Smooth muscle cell (in vitro differentiated cells): ENCODE measurements at regions not wholly inside any gene's neighbourhood (a gene's known extent, or its start where the extent isn't known, plus 50 kb on each side); places are given as distances from the start of the nearest gene placed in this dataset.

Source experiments
- DNase-seq: peaks from one replicate; lab custom pipeline; 2025; ENCODE audit not compliant: unreplicated experiment; lab: John Stamatoyannopoulos, UW
- H2AFZ ChIP-seq: fragments of 200-600 bp; sonication (generic); 2 replicates; pipeline ENCODE4 v1.6.0; 2016; ENCODE audit warnings: antibody characterized with exemption, low read depth, mild to moderate bottlenecking
- H3F3A ChIP-seq: fragments of 200-600 bp; sonication (generic); 2 replicates; pipeline ENCODE4 v1.6.0; 2017; ENCODE audit warnings: antibody characterized with exemption, low read depth
- H3K27ac ChIP-seq: fragments of 200-600 bp; sonication (generic); 2 replicates; pipeline ENCODE4 v1.5.1; 2016; ENCODE audit warnings: low read depth, mild to moderate bottlenecking
- H3K27me3 ChIP-seq: fragments of 200-600 bp; sonication (generic); 2 replicates; pipeline ENCODE4 v1.6.1; 2016; ENCODE audit warnings: low read depth, mild to moderate bottlenecking
- H3K36me3 ChIP-seq: fragments of 200-600 bp; sonication (generic); 2 replicates; pipeline ENCODE4 v1.5.1; 2016; ENCODE audit warnings: low read depth
- H3K4me1 ChIP-seq: fragments of 200-600 bp; sonication (generic); 2 replicates; pipeline ENCODE4 v1.5.1; 2016; ENCODE audit warnings: low read depth
- H3K4me2 ChIP-seq: fragments of 200-600 bp; sonication (generic); 2 replicates; pipeline ENCODE4 v1.6.0; 2016; ENCODE audit warnings: mild to moderate bottlenecking
- H3K4me3 ChIP-seq: fragments of 200-600 bp; sonication (generic); 2 replicates; pipeline ENCODE4 v1.5.1; 2016; ENCODE audit warnings: mild to moderate bottlenecking
- H3K79me2 ChIP-seq: fragments of 200-600 bp; sonication (generic); 2 replicates; pipeline ENCODE4 v1.6.0; 2016; ENCODE audit warnings: low read depth, mild to moderate bottlenecking
- H3K9ac ChIP-seq: fragments of 200-600 bp; sonication (generic); 2 replicates; pipeline ENCODE4 v1.6.0; 2016; ENCODE audit warnings: low read depth
- H3K9me3 ChIP-seq: fragments of 200-600 bp; sonication (generic); replicated peaks from 2 replicates; pipeline ENCODE4 v1.5.1; 2016; ENCODE audit warnings: low read depth
- H4K20me1 ChIP-seq: fragments of 200-600 bp; sonication (generic); 2 replicates; pipeline ENCODE4 v1.6.0; 2016; ENCODE audit warnings: low read depth
- CTCF ChIP-seq: fragments of 200-600 bp; sonication (generic); IDR thresholded peaks from 2 replicates; pipeline ENCODE4 v1.5.1; 2017; ENCODE audit warnings: borderline replicate concordance, mild to moderate bottlenecking, antibody characterized with exemption; ENCODE audit not compliant: insufficient read depth, poor library complexity, severe bottlenecking
- WGBS: methylation state at CpG from one replicate; pipeline ENCODE4 v1.1.7; 2016; ENCODE audit warnings: low lambda C conversion rate; 5-methylcytosine and 5-hydroxymethylcytosine counted together

GRCh38 chr4:121519236-121519838 is 138.5 kb upstream of the QRFPR start:
- Histone ChIP-seq H3K4me1 (no peaks in the 10 kb centered on the region), H3K27ac (no peak overlapping the region), H3K27me3 (no peaks in the 10 kb centered on the region), H3F3A (no peaks in the 10 kb centered on the region), H3K4me3 (no peak overlapping the region), H3K36me3 (no peaks in the 10 kb centered on the region), H4K20me1 (no peaks in the 10 kb centered on the region), H2AFZ (no peak overlapping the region), H3K4me2 (no peak overlapping the region), H3K9ac (no peak overlapping the region), H3K79me2 (no peaks in the 10 kb centered on the region), H3K9me3 (no peaks in the 10 kb centered on the region)
- no peak for TF ChIP-seq CTCF
- no peak for DNase-seq
- WGBS, result 93% methylated on average over 6 of the region's 6 CpGs

GRCh38 chr4:121517241-121517640 is 136.4 kb upstream of the QRFPR start:
- WGBS, result 90% methylated on average over 2 of the region's 2 CpGs
- H3K27me3 ChIP-seq, result no peaks in the 10 kb centered on the region
- no peak overlapping the region for H3K4me3 ChIP-seq
- H3F3A ChIP-seq, result no peaks in the 10 kb centered on the region
- no peak for TF ChIP-seq CTCF
- no peaks in the 10 kb centered on the region for H3K9me3 ChIP-seq
- H2AFZ ChIP-seq, result no peak overlapping the region
- H3K4me1 ChIP-seq, result no peaks in the 10 kb centered on the region
- no peaks in the 10 kb centered on the region for H3K79me2 ChIP-seq
- no peak overlapping the region for H3K4me2 ChIP-seq
- no peak overlapping the region for H3K27ac ChIP-seq
- no peaks in the 10 kb centered on the region for H3K36me3 ChIP-seq
- H3K9ac ChIP-seq, result no peak overlapping the region
- no peaks in the 10 kb centered on the region for H4K20me1 ChIP-seq
- DNase-seq, result no peak

- Histone ChIP-seq H3K4me2 (no peak overlapping the region), H3K36me3 (no peaks in the 10 kb centered on the region), H3K9me3 (no peaks in the 10 kb centered on the region), H3K4me1 (no peaks in the 10 kb centered on the region), H2AFZ (no peak overlapping the region), H4K20me1 (no peaks in the 10 kb centered on the region), H3K4me3 (no peak overlapping the region), H3K9ac (no peak overlapping the region), H3K79me2 (no peaks in the 10 kb centered on the region), H3F3A (no peaks in the 10 kb centered on the region), H3K27ac (no peak overlapping the region), H3K27me3 (no peaks in the 10 kb centered on the region)
- TF ChIP-seq CTCF, result no peak
- DNase-seq, result no peak
- 54% methylated on average over 10 of the region's 10 CpGs for WGBS
These were observed 133.6 kb upstream of the QRFPR start for GRCh38 chr4:121514443-121514842.

GRCh38 chr4:121510341-121510874 is 129.6 kb upstream of the QRFPR start:
- H3K4me3 ChIP-seq, result no peak overlapping the region
- DNase-seq, result no peak
- no peak overlapping the region for H3K4me2 ChIP-seq
- H3K79me2 ChIP-seq, result no peaks in the 10 kb centered on the region
- H3K9me3 ChIP-seq, result no peaks in the 10 kb centered on the region
- H3K4me1 ChIP-seq, result no peaks in the 10 kb centered on the region
- H3K27me3 ChIP-seq, result no peaks in the 10 kb centered on the region
- no peak overlapping the region for H2AFZ ChIP-seq
- no peaks in the 10 kb centered on the region for H3F3A ChIP-seq
- H3K9ac ChIP-seq, result no peak overlapping the region
- TF ChIP-seq CTCF, result no peak
- no peak overlapping the region for H3K27ac ChIP-seq
- H4K20me1 ChIP-seq, result no peaks in the 10 kb centered on the region
- WGBS, result 77% methylated on average over 2 of the region's 2 CpGs
- no peaks in the 10 kb centered on the region for H3K36me3 ChIP-seq
